PFSK-1 (cell line): ENCODE measurements at regions not wholly inside any gene's neighbourhood (a gene's known extent, or its start where the extent isn't known, plus 50 kb on each side); places are given as distances from the start of the nearest gene placed in this dataset.

ENCODE experiments used
- FOXP2 ChIP-seq: optimal IDR thresholded peaks from 2 replicates; pipeline ENCODE3; 2011; ENCODE audit warnings: borderline replicate concordance, control low read depth, inconsistent platforms; ENCODE audit not compliant: insufficient read depth; ENCODE audit errors: extremely low read length, extremely low read depth
- POLR2AphosphoS5 ChIP-seq: IDR thresholded peaks from 2 replicates; pipeline ENCODE4 v1.6.1; 2012; ENCODE audit warnings: low read depth, mild to moderate bottlenecking, control low read depth, low read length, moderate library complexity
- SIN3A ChIP-seq: IDR thresholded peaks from 2 replicates; pipeline ENCODE4 v1.6.1; 2012; ENCODE audit warnings: mild to moderate bottlenecking, low read length, moderate library complexity, borderline replicate concordance; ENCODE audit not compliant: insufficient read depth
- TAF1 ChIP-seq: IDR thresholded peaks from 2 replicates; pipeline ENCODE4 v1.6.1; 2012; ENCODE audit warnings: low read length, control low read depth, borderline replicate concordance; ENCODE audit not compliant: insufficient read depth
- TF ChIP-seq, protein P1 (sequence below), 2 experiments: IDR thresholded peaks; 2 replicates each; pipeline versions ENCODE4 v1.6.1 to v1.8.0; 2011 to 2012; ENCODE audit warnings: low read depth in 2 of 2, low read length in 2 of 2, control low read depth in 1 of 2, inconsistent platforms in 1 of 2, mild to moderate bottlenecking in 1 of 2, moderate library complexity in 1 of 2; ENCODE audit not compliant: insufficient read depth in 1 of 2

DNA sequence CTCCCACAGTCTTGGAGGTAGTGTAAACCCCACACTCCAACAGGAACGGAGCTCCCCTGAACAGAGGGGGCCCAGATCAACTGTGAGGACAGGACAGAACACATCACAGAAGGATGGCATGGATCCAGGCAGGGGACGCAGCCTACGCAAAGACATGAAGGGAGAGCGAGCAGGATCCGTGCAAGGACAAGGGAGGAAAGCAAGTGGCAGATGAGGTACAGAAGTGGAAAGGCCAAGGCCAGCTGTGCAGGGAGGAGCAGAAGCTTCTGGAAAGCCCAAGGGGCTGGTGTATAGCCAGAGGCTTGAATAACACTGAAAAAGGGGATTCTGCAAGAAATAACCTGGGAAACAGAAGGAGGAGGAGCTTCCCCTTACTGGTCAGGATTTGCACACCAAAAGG is 81.2 kb downstream of the SIPA1L2 start:
- TF ChIP-seq TAF1, result no peak
- TF ChIP-seq FOXP2, result peak; percentile 48

DNA sequence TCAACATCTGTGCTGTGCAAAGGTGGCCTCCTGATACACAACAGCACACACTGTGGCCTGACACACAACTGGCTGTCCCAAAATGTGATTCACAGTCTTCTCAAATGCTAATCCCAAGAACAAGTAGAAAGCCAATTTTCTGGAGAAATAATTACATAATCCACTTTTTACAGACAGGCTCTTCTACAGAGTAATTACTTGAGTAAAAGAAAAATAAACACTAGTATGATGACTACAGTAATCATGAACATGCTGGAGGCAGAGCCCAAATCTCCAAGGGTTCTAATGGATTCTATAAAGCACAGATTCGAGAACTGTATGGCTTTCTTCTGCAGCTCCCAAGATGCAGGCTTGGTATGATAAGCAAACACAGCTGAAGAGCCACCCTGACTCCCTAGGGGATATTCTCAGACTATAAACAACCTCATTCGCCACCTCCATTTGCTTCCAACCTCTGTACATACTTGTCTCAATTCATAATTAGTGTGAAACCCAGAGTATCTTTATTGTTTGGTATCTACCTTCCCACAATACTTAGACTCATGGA is 81.9 kb downstream of the SIPA1L2 start:
- TF ChIP-seq POLR2AphosphoS5 (no peak), SIN3A (no peak), TAF1 (no peak), FOXP2 (no peak)
- TF ChIP-seq, protein P1, sequence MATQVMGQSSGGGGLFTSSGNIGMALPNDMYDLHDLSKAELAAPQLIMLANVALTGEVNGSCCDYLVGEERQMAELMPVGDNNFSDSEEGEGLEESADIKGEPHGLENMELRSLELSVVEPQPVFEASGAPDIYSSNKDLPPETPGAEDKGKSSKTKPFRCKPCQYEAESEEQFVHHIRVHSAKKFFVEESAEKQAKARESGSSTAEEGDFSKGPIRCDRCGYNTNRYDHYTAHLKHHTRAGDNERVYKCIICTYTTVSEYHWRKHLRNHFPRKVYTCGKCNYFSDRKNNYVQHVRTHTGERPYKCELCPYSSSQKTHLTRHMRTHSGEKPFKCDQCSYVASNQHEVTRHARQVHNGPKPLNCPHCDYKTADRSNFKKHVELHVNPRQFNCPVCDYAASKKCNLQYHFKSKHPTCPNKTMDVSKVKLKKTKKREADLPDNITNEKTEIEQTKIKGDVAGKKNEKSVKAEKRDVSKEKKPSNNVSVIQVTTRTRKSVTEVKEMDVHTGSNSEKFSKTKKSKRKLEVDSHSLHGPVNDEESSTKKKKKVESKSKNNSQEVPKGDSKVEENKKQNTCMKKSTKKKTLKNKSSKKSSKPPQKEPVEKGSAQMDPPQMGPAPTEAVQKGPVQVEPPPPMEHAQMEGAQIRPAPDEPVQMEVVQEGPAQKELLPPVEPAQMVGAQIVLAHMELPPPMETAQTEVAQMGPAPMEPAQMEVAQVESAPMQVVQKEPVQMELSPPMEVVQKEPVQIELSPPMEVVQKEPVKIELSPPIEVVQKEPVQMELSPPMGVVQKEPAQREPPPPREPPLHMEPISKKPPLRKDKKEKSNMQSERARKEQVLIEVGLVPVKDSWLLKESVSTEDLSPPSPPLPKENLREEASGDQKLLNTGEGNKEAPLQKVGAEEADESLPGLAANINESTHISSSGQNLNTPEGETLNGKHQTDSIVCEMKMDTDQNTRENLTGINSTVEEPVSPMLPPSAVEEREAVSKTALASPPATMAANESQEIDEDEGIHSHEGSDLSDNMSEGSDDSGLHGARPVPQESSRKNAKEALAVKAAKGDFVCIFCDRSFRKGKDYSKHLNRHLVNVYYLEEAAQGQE (IDR thresholded peaks at IDR 0.05; ENCODE audit: insufficient read depth in 1 of 2, low read depth in 2 of 2, low read length in 2 of 2), result no peak

DNA sequence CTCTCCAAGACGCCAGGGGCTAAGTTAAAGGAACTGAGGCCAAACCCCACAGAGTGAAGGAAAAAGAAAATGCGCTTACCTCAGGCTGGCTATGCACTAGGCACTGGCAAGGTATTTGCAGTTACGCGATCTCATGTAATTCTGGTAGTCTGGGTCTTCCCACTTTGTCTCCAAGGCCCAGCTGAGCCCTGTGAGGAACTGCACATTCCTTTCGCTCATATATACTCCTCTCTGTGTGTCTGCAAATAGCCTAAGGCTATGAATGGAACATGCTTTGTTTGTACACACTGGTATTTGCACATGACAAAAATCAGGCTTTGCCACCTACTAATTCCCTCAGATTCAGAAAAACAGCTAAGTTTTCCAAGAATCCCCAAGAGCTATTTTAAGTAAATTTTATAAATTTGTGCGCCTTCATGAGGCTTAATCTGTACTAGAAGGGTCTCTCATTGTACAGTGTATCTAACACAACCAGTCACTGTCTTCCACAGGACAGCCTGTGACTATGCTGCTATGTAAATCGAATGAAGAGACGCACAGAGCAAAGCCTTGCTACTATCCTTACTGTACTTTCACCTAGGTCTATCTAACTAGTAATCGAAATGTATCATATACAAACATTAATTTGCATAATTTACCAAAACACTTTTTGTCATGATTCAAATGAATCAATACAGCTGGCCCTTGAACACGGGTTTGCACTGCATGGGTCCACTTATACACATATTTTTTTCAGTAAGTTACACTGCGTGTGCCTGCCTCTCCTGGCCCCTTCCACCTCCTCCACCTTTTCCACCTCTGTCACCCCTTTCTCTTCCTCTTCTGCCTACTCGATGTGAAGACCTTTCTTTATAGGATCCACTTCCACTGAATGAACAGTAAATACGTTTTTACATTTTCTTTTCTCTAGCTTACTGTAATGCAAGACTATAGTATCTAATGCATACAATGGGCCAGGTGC is 87.0 kb downstream of the SIPA1L2 start:
- TF ChIP-seq SIN3A, result no peak
- TF ChIP-seq FOXP2, result no peak
- TF ChIP-seq TAF1, result no peak
- no peak for TF ChIP-seq POLR2AphosphoS5
- TF ChIP-seq, protein P1 (IDR thresholded peaks at IDR 0.05; ENCODE audit: insufficient read depth in 1 of 2, low read depth in 2 of 2, low read length in 2 of 2), result no peak

DNA sequence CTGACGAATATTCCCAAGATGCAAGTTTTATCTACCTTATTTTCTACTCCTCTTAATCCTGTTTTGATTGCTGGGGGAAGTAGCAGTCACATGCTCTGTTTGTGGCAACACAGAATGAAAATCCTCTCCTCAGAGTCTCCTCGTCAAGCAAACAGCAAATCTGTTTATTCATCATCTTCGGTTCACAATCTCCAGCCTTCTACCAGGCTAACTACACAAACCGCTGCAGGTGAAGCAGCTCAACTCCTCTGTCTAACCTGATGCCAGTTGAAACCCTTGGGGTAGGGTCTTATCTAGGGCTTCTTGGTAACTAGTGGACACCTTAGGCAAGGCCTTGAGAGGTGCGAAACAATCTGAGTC is 91.0 kb downstream of the SIPA1L2 start:
- TF ChIP-seq TAF1, result no peak
- TF ChIP-seq, protein P1 (IDR thresholded peaks at IDR 0.05; ENCODE audit: insufficient read depth in 1 of 2, low read depth in 2 of 2, low read length in 2 of 2), result no peak
- TF ChIP-seq POLR2AphosphoS5, result no peak
- TF ChIP-seq FOXP2, result no peak
- TF ChIP-seq SIN3A, result no peak

DNA sequence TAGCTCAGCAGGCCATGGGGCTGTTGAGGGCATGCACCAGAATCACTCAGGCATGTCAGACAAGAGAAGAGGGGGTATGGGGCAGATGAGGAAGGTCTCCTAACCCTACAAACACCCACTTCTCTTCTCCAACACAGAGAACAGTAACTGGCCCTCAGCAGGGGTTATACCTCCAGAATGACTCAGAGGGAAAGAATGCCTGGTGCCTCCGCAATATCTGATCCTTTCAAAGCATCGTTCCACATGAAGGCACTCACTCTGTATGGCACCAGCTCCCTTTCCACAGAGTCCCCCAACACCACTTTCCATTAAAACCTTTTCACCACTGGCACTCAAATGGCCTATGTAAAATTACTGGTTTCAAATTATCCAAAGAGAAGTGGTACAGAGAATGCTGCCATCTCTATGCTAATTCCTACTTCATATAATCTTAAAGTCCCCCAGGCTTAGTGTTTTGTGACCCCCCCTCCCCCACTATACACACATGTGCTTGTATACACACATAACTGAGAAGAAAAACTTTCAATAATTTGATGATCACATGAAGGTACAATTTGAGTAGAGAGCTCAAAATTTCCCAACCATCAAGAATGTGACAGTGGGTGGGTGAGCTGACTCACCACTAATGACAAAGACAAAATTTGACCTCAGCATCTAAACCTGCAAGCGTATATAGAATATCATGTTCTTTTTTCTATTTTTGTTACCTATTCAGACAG is 91.5 kb downstream of the SIPA1L2 start:
- TF ChIP-seq, protein P1 (IDR thresholded peaks at IDR 0.05; ENCODE audit: insufficient read depth in 1 of 2, low read depth in 2 of 2, low read length in 2 of 2), result no peak
- no peak for TF ChIP-seq TAF1
- TF ChIP-seq SIN3A, result no peak
- TF ChIP-seq FOXP2, result no peak
- no peak for TF ChIP-seq POLR2AphosphoS5
